Neural progenitor cell (in vitro differentiated cells): ENCODE measurements at regions not wholly inside any gene's neighbourhood (a gene's known extent, or its start where the extent isn't known, plus 50 kb on each side); places are given as distances from the start of the nearest gene placed in this dataset.

Experiments used
- CTCF ChIP-seq: fragments of 200-600 bp; sonication (generic); IDR thresholded peaks from 2 replicates; pipeline ENCODE4 v1.5.1; 2017; ENCODE audit warnings: antibody characterized with exemption, mild to moderate bottlenecking
- EZH2 ChIP-seq: fragments of 200-600 bp; sonication (generic); IDR thresholded peaks from 2 replicates; pipeline ENCODE4 v1.6.1; 2017; ENCODE audit warnings: antibody characterized with exemption, mild to moderate bottlenecking, moderate library complexity
- EZH2phosphoT487 ChIP-seq: fragments of 200-600 bp; sonication (generic); IDR thresholded peaks from 2 replicates; pipeline ENCODE4 v1.6.1; 2017; ENCODE audit warnings: antibody characterized with exemption

- no peak for TF ChIP-seq CTCF
- no peak for TF ChIP-seq EZH2
- TF ChIP-seq EZH2phosphoT487, result no peak
These were observed 468.0 kb downstream of the UTRN start for GRCh38 chr6:144753023-144753705.
